Lower leg skin (tissue), 3 donors: ENCODE measurements at regions not wholly inside any gene's neighbourhood (a gene's known extent, or its start where the extent isn't known, plus 50 kb on each side); places are given as distances from the start of the nearest gene placed in this dataset.

ENCODE experiments used
- POLR2A ChIP-seq, 2 donors: fragments of 450-650 bp; IDR thresholded peaks; one replicate each; pipeline ENCODE4 v1.6.1; 2016 to 2017; ENCODE audit warnings: antibody characterized with exemption in 2 of 2, mild to moderate bottlenecking in 1 of 2, moderate library complexity in 1 of 2
- TF ChIP-seq, protein P1 (sequence below), 3 donors: fragments of 450-650 bp; IDR thresholded peaks; one replicate each; pipeline ENCODE4 v1.5.1; 2016; ENCODE audit warnings: antibody characterized with exemption in 3 of 3, mild to moderate bottlenecking in 3 of 3, moderate library complexity in 2 of 3

DNA sequence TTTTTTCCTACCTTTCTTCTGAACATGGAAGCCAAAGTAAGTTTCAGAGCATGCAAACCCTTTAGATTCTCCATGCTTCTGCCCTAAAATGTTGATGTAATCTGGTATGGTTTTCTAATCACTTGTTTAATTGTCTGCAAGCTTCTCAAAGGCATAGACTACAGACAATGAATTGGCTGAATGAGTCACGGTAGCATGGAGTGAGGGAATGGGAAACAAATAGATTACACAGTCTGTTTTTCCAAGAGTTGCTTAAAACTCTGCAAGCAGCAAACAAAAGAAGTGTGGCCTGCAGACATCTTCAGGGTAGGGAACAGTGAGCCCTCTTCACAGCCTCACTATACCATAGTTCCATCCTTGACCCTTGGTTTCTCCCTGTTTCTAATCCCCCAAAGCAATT, 326.0 kb downstream of the BARHL2 start:
- TF ChIP-seq, protein P1, sequence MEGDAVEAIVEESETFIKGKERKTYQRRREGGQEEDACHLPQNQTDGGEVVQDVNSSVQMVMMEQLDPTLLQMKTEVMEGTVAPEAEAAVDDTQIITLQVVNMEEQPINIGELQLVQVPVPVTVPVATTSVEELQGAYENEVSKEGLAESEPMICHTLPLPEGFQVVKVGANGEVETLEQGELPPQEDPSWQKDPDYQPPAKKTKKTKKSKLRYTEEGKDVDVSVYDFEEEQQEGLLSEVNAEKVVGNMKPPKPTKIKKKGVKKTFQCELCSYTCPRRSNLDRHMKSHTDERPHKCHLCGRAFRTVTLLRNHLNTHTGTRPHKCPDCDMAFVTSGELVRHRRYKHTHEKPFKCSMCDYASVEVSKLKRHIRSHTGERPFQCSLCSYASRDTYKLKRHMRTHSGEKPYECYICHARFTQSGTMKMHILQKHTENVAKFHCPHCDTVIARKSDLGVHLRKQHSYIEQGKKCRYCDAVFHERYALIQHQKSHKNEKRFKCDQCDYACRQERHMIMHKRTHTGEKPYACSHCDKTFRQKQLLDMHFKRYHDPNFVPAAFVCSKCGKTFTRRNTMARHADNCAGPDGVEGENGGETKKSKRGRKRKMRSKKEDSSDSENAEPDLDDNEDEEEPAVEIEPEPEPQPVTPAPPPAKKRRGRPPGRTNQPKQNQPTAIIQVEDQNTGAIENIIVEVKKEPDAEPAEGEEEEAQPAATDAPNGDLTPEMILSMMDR (IDR thresholded peaks at IDR 0.05) = no peak
- TF ChIP-seq POLR2A (IDR thresholded peaks at IDR 0.05) = no peak
